PFSK-1 (cell line): ENCODE measurements at regions not wholly inside any gene's neighbourhood (a gene's known extent, or its start where the extent isn't known, plus 50 kb on each side); places are given as distances from the start of the nearest gene placed in this dataset.

Experiments
- FOXP2 ChIP-seq: optimal IDR thresholded peaks from 2 replicates; pipeline ENCODE3; 2011; ENCODE audit warnings: borderline replicate concordance, control low read depth, inconsistent platforms; ENCODE audit not compliant: insufficient read depth; ENCODE audit errors: extremely low read length, extremely low read depth
- POLR2AphosphoS5 ChIP-seq: IDR thresholded peaks from 2 replicates; pipeline ENCODE4 v1.6.1; 2012; ENCODE audit warnings: low read depth, mild to moderate bottlenecking, control low read depth, low read length, moderate library complexity
- REST ChIP-seq, 2 experiments: IDR thresholded peaks; 2 replicates each; pipeline versions ENCODE4 v1.6.1 to v1.8.0; 2011 to 2012; ENCODE audit warnings: low read depth in 2 of 2, low read length in 2 of 2, control low read depth in 1 of 2, inconsistent platforms in 1 of 2, mild to moderate bottlenecking in 1 of 2, moderate library complexity in 1 of 2; ENCODE audit not compliant: insufficient read depth in 1 of 2
- SIN3A ChIP-seq: IDR thresholded peaks from 2 replicates; pipeline ENCODE4 v1.6.1; 2012; ENCODE audit warnings: mild to moderate bottlenecking, low read length, moderate library complexity, borderline replicate concordance; ENCODE audit not compliant: insufficient read depth
- TAF1 ChIP-seq: IDR thresholded peaks from 2 replicates; pipeline ENCODE4 v1.6.1; 2012; ENCODE audit warnings: low read length, control low read depth, borderline replicate concordance; ENCODE audit not compliant: insufficient read depth

GRCh38 chr11:134480136-134480712 is 68.2 kb upstream of the B3GAT1 start:
- no peak for TF ChIP-seq SIN3A
- no peak for TF ChIP-seq FOXP2
- no peak for TF ChIP-seq REST (IDR thresholded peaks at IDR 0.05; ENCODE audit: insufficient read depth in 1 of 2, low read depth in 2 of 2, low read length in 2 of 2)
- no peak for TF ChIP-seq POLR2AphosphoS5
- TF ChIP-seq TAF1, result no peak

GRCh38 chr11:134479206-134480135 is 67.4 kb upstream of the B3GAT1 start:
- TF ChIP-seq REST (IDR thresholded peaks at IDR 0.05; ENCODE audit: insufficient read depth in 1 of 2, low read depth in 2 of 2, low read length in 2 of 2), result no peak
- TF ChIP-seq SIN3A, result no peak
- no peak for TF ChIP-seq TAF1
- TF ChIP-seq FOXP2, result no peak
- no peak for TF ChIP-seq POLR2AphosphoS5

- TF ChIP-seq TAF1 (no peak), POLR2AphosphoS5 (no peak), SIN3A (no peak), FOXP2 (no peak), REST (IDR thresholded peaks at IDR 0.05; ENCODE audit: insufficient read depth in 1 of 2, low read depth in 2 of 2, low read length in 2 of 2) (no peak)
Observed at GRCh38 chr11:134478611-134479010, 66.6 kb upstream of the B3GAT1 start.

GRCh38 chr11:134478176-134478575 is 66.1 kb upstream of the B3GAT1 start:
- TF ChIP-seq POLR2AphosphoS5, result no peak
- TF ChIP-seq FOXP2, result no peak
- TF ChIP-seq REST (IDR thresholded peaks at IDR 0.05; ENCODE audit: insufficient read depth in 1 of 2, low read depth in 2 of 2, low read length in 2 of 2), result no peak
- no peak for TF ChIP-seq TAF1
